CD4-positive, alpha-beta T cell (primary cell): ENCODE measurements at regions not wholly inside any gene's neighbourhood (a gene's known extent, or its start where the extent isn't known, plus 50 kb on each side); places are given as distances from the start of the nearest gene placed in this dataset.

ENCODE experiments used
- ATAC-seq: fragments of 200-7000 bp; cut with Tn5 transposase; one replicate; pipeline ENCODE4 v1.10.0; 2022; ENCODE audit warnings: mild to moderate bottlenecking; ENCODE audit not compliant: poor library complexity
- CTCF ChIA-PET: fragments of 350-600 bp; sonication (Branson Sonifier 250); formaldehyde crosslinking; loops from one replicate; lab custom pipeline; 2021; ENCODE audit warnings: antibody characterized with exemption, inconsistent platforms; lab: Charles Lee
- POLR2A ChIA-PET: fragments of 350-600 bp; sonication (Branson Sonifier 250); formaldehyde crosslinking; loops from one replicate; lab custom pipeline; 2021; ENCODE audit warnings: antibody characterized with exemption, inconsistent platforms; lab: Charles Lee
- DNase-seq, 14 experiments: peaks; one replicate each; pipeline ENCODE4 v3.0.0-alpha.2; 2013 to 2020; ENCODE audit warnings: mixed read lengths in 2 of 14
- H3K27ac ChIP-seq, 2 donors: one replicate each; pipeline versions ENCODE4 v1.5.1 to v1.7.0; 2013; ENCODE audit warnings: low read length in 2 of 2, low read depth in 1 of 2, mild to moderate bottlenecking in 1 of 2
- H3K27me3 ChIP-seq, 2 experiments: 1 replicate in 1 of 2; 2 replicates in 1 of 2; pipeline versions ENCODE4 v1.6.1 to v1.7.0; 2013; ENCODE audit warnings: low read length in 2 of 2, control low read depth in 1 of 2, mild to moderate bottlenecking in 1 of 2, moderate library complexity in 1 of 2; ENCODE audit not compliant: insufficient read depth in 2 of 2, control insufficient read depth in 1 of 2
- H3K36me3 ChIP-seq: one replicate; pipeline ENCODE4 v1.6.1; 2013; ENCODE audit warnings: low read length, control low read depth; ENCODE audit not compliant: insufficient read depth
- H3K4me1 ChIP-seq: one replicate; pipeline ENCODE4 v1.6.1; 2013; ENCODE audit warnings: low read length, control low read depth; ENCODE audit not compliant: insufficient read depth
- H3K4me3 ChIP-seq: one replicate; pipeline ENCODE4 v1.5.1; 2013; ENCODE audit warnings: mild to moderate bottlenecking, low read length, moderate library complexity
- H3K9me3 ChIP-seq, 2 experiments: 1 replicate in 1 of 2; 2 replicates in 1 of 2; pipeline versions ENCODE4 v1.6.1 to v1.7.0; 2013; ENCODE audit warnings: low read length in 2 of 2, mild to moderate bottlenecking in 2 of 2, control low read depth in 1 of 2, moderate library complexity in 1 of 2; ENCODE audit not compliant: control insufficient read depth in 1 of 2, insufficient read depth in 1 of 2
- H3K27ac Mint-ChIP-seq: one replicate; pipeline ENCODE4 v1.8.0; 2020; ENCODE audit warnings: mixed read lengths
- H3K27me3 Mint-ChIP-seq: one replicate; pipeline ENCODE4 v1.8.0; 2021; ENCODE audit warnings: mixed read lengths
- H3K36me3 Mint-ChIP-seq: one replicate; pipeline ENCODE4 v1.8.0; 2021; ENCODE audit warnings: low read depth, mixed read lengths
- H3K4me1 Mint-ChIP-seq: one replicate; pipeline ENCODE4 v1.8.0; 2021; ENCODE audit warnings: low read depth, mixed read lengths
- H3K4me3 Mint-ChIP-seq: one replicate; pipeline ENCODE4 v1.8.0; 2020; ENCODE audit warnings: mild to moderate bottlenecking, mixed read lengths
- H3K9me3 Mint-ChIP-seq: one replicate; pipeline ENCODE4 v1.8.0; 2020; ENCODE audit warnings: mixed read lengths
- CTCF ChIP-seq: fragments of 200-600 bp; IDR thresholded peaks from one replicate; pipeline ENCODE4 v1.8.0; 2022; ENCODE audit warnings: antibody characterized with exemption, mild to moderate bottlenecking
- intact Hi-C, 2 experiments: fragments of 100-400 bp; cut with DNase I in 1 of 2; cut with micrococcal nuclease in 1 of 2; formaldehyde crosslinking; loops; one replicate each; pipeline versions ENCODE4 v1.15.1 to v1.9.0; 2023 to 2025; cut with DNase I, micrococcal nuclease

GRCh38 chr10:129120441-129120840 lies 346.6 kb upstream of the MGMT start:
- TF ChIP-seq CTCF: no peak
- H3K36me3 Mint-ChIP-seq: no peaks in the 10 kb centered on the region
- ChIA-PET CTCF (no interaction called here), POLR2A (no interaction called here)
- H3K27ac ChIP-seq: no peak overlapping the region
- no peak overlapping the region for H3K27ac Mint-ChIP-seq
- no peak overlapping the region for H3K4me3 ChIP-seq
- H3K9me3 ChIP-seq: no peaks in the 10 kb centered on the region
- H3K27me3 ChIP-seq: no peaks in the 10 kb centered on the region
- H3K36me3 ChIP-seq: no peaks in the 10 kb centered on the region
- H3K4me1 ChIP-seq: peaks cover 4% of the 10 kb centered on the region
- no peaks in the 10 kb centered on the region for H3K9me3 Mint-ChIP-seq
- no peak overlapping the region for H3K4me3 Mint-ChIP-seq
- DNase-seq: no peak
- no peaks in the 10 kb centered on the region for H3K27me3 Mint-ChIP-seq
- ATAC-seq: no peak
- intact Hi-C loops: no loop called here
- H3K4me1 Mint-ChIP-seq: no peaks in the 10 kb centered on the region

- Mint-ChIP-seq H3K4me3 (no peak overlapping the region), H3K9me3 (no peaks in the 10 kb centered on the region), H3K4me1 (no peaks in the 10 kb centered on the region), H3K36me3 (no peaks in the 10 kb centered on the region), H3K27me3 (no peaks in the 10 kb centered on the region), H3K27ac (no peak overlapping the region)
- no peak for TF ChIP-seq CTCF
- DNase-seq (no peak), ATAC-seq (no peak)
- ChIA-PET CTCF (no interaction called here), POLR2A (no interaction called here)
- no peaks in the 10 kb centered on the region for H3K36me3 ChIP-seq
- H3K9me3 ChIP-seq: no peaks in the 10 kb centered on the region
- intact Hi-C loops: no loop called here
- no peak overlapping the region for H3K4me3 ChIP-seq
- peaks cover 4% of the 10 kb centered on the region for H3K4me1 ChIP-seq
- no peak overlapping the region for H3K27ac ChIP-seq
- no peaks in the 10 kb centered on the region for H3K27me3 ChIP-seq
Observed at GRCh38 chr10:129122846-129123245, 344.2 kb upstream of the MGMT start.

- DNase-seq: no peak
- no peak overlapping the region for H3K4me3 Mint-ChIP-seq
- Histone ChIP-seq H3K27ac (no peak overlapping the region), H3K27me3 (no peaks in the 10 kb centered on the region), H3K4me3 (no peak overlapping the region), H3K9me3 (no peaks in the 10 kb centered on the region), H3K4me1 (peaks cover 4% of the 10 kb centered on the region), H3K36me3 (no peaks in the 10 kb centered on the region)
- H3K9me3 Mint-ChIP-seq: no peaks in the 10 kb centered on the region
- no peaks in the 10 kb centered on the region for H3K4me1 Mint-ChIP-seq
- intact Hi-C loops: no loop called here
- no peaks in the 10 kb centered on the region for H3K36me3 Mint-ChIP-seq
- ChIA-PET CTCF (no interaction called here), POLR2A (no interaction called here)
- no peaks in the 10 kb centered on the region for H3K27me3 Mint-ChIP-seq
- no peak for ATAC-seq
- no peak overlapping the region for H3K27ac Mint-ChIP-seq
- no peak for TF ChIP-seq CTCF
Observed at GRCh38 chr10:129123428-129123827, 343.6 kb upstream of the MGMT start.
